ENCODE measurements at regions not wholly inside any gene's neighbourhood (a gene's known extent, or its start where the extent isn't known, plus 50 kb on each side); places are given as distances from the start of the nearest gene placed in this dataset.

DNA sequence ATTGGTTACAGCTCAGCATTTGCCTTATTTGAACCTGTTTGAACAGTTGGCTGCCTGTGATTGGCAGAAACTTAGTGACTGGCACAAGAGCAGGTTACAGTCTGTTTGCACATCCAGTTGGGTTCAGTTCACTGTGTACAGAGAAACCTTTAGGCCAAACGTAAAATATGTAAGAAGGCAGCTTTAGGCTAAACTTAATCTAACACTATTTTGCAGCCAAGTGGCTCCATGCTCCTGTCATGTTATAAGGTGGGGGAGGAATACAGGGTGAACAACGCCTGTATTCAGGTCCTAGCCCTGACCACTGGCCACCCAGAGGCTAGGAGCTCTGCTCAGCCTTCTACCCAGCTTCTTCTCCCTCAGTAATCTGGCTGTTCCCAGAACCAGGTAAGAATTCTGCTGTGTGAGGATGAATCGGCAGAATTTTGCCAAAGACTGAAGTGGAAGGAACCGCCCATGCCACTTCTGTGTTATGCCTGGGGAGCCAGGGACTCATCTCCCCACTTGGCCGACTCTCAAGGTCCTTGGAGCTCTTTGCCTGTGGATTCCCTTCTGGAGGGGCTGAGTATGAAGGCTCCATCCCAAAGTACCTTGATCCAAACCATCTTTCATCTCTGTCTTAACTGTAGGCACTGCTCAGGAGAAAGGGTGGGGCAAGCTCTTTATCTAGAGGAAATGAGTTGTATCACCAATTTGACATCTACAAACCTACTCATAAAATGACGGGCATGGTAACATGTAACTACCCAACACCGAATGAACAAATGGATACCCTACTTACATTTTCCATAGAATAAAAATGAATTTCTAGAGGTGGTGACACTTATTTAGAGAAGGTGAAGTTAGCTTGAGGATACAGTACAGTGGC is 164.4 kb upstream of the NAMPT start:
- no TSS peak for BruUV-seq (replicated peaks)
- Histone ChIP-seq H3K4me3 (replicated peaks in 1 of 3; ENCODE audit: insufficient read depth in 1 of 3, low read depth in 2 of 3, low read length in 3 of 3) (no peak overlapping the region), H2AFZ (ENCODE audit: low read length) (no peak overlapping the region), H3K9ac (ENCODE audit: insufficient read depth, low read depth, low read length) (no peak overlapping the region), H3K27me3 (ENCODE audit: control insufficient read depth in 1 of 2, insufficient read depth in 2 of 2, low read length in 2 of 2) (no peaks in the 10 kb centered on the region), H3K79me2 (ENCODE audit: insufficient read depth, low read length) (no peaks in the 10 kb centered on the region), H3K36me3 (replicated peaks in 1 of 2; ENCODE audit: control insufficient read depth in 1 of 2, insufficient read depth in 2 of 2, low read length in 2 of 2) (no peaks in the 10 kb centered on the region), H3K4me1 (ENCODE audit: insufficient read depth, low read length) (no peaks in the 10 kb centered on the region), H3K9me3 (ENCODE audit: low read length) (peaks cover 10% of the 10 kb centered on the region), H4K20me1 (ENCODE audit: insufficient read depth, low read length) (no peaks in the 10 kb centered on the region), H3K27ac (ENCODE audit: extremely low read length, insufficient read depth, low read length) (no peak overlapping the region), H3K4me2 (ENCODE audit: low read depth, low read length) (no peak overlapping the region)
- in situ Hi-C loops (cut with HindIII; ENCODE audit: extremely low pct_ligation_motif_present, low pct_unique_long_range_greater_than_20kb), result no loop called here
- 40% methylated on average over 4 of the region's 7 CpGs for whole genome bisulfite sequencing (ENCODE audit: low lambda C conversion rate)
- intact Hi-C loops (cut with micrococcal nuclease; ENCODE audit: unreplicated experiment), result no loop called here
- ChIA-PET CTCF (ENCODE audit: low intra/inter-chr PET ratio, low total read pairs) (no interaction called here), POLR2A (no interaction called here)
- DNase-seq (ENCODE audit: low spot score) (no peak), ATAC-seq (no peak), FAIRE-seq (no peak)
- TF ChIP-seq GPN1 (CRISPR knock-in tag; IDR thresholded peaks at IDR 0.05; ENCODE audit: borderline replicate concordance), result no peak
- TF ChIP-seq ZBTB21 (CRISPR knock-in tag; IDR thresholded peaks at IDR 0.05), result no peak
- TF ChIP-seq IKZF1 (IDR thresholded peaks at IDR 0.05), result no peak
- no peak for TF ChIP-seq IRF9 (CRISPR knock-in tag; IDR thresholded peaks at IDR 0.05; ENCODE audit: borderline replicate concordance)
- TF ChIP-seq ZNF331 (CRISPR knock-in tag; IDR thresholded peaks at IDR 0.05), result no peak
- no peak for TF ChIP-seq NR2F1 (CRISPR knock-in tag; IDR thresholded peaks at IDR 0.05)
- TF ChIP-seq TBX2 (CRISPR knock-in tag; IDR thresholded peaks at IDR 0.05; ENCODE audit: borderline replicate concordance), result no peak

Measured in HepG2 (cell line).